GM12878 (cell line): ENCODE measurements at regions not wholly inside any gene's neighbourhood (a gene's known extent, or its start where the extent isn't known, plus 50 kb on each side); places are given as distances from the start of the nearest gene placed in this dataset.

Experiments
- ATAC-seq: fragments of 200-7000 bp; cut with Tn5 transposase; 3 replicates; pipeline ENCODE4 v1.9.1; 2020; ENCODE audit warnings: mild to moderate bottlenecking, moderate library complexity
- BruUV-seq: library from RNA; stranded (reverse); fragments of 400-500 nt; replicated peaks from 2 replicates; lab custom pipeline; 2021; lab: Mats Ljungman, UMichigan
- CTCF ChIA-PET: fragments of 300-600 bp; sonication (Branson Sonifier 250); formaldehyde crosslinking; extraction: SDS; loops from one replicate; lab custom pipeline; 2021; ENCODE audit warnings: inconsistent platforms; lab: Yijun Ruan, JAX
- POLR2A ChIA-PET: fragments of 350-600 bp; formaldehyde crosslinking; extraction: SDS; loops from one replicate; lab custom pipeline; 2021; ENCODE audit warnings: inconsistent platforms; lab: Charles Lee
- RAD21 ChIA-PET: fragments of 300-600 bp; sonication (Branson Sonifier 250); formaldehyde crosslinking; loops from one replicate; lab custom pipeline; 2023; ENCODE audit warnings: antibody characterized with exemption; ENCODE audit not compliant: unreplicated experiment; lab: Charles Lee
- SMC1A ChIA-PET: fragments of 300-600 bp; sonication (Branson Sonifier 250); formaldehyde crosslinking; loops from one replicate; lab custom pipeline; 2023; ENCODE audit not compliant: unreplicated experiment, uncharacterized antibody; lab: Charles Lee
- DNase-seq: peaks from one replicate; pipeline ENCODE4 v3.0.0-alpha.2; 2011; ENCODE audit warnings: low read depth, low spot score
- FAIRE-seq: peaks from 3 replicates; lab custom pipeline; 2011; peaks lifted over from hg19 to GRCh38; lab: Jason Lieb, UNC
- H2AFZ ChIP-seq: 2 replicates; pipeline ENCODE4 v1.6.0; 2011; ENCODE audit warnings: low read depth, low read length, control low read depth; ENCODE audit not compliant: control insufficient read depth
- H3K27ac ChIP-seq: 2 replicates; pipeline ENCODE4 v1.5.1; 2011; ENCODE audit warnings: control low read depth; ENCODE audit not compliant: control insufficient read depth, insufficient read depth
- H3K27me3 ChIP-seq, 2 experiments: replicated peaks in 1 of 2; 2 replicates each; pipeline versions ENCODE4 v1.6.0 to v1.6.1; 2011; ENCODE audit warnings: low read length in 1 of 2; ENCODE audit not compliant: control insufficient read depth in 2 of 2, insufficient read depth in 2 of 2
- H3K36me3 ChIP-seq, 2 experiments: 2 replicates each; pipeline ENCODE4 v1.5.1; 2011; ENCODE audit warnings: low read length in 1 of 2; ENCODE audit not compliant: control insufficient read depth in 2 of 2, insufficient read depth in 2 of 2
- H3K4me1 ChIP-seq: 2 replicates; pipeline ENCODE4 v1.6.1; 2011; ENCODE audit warnings: mild to moderate bottlenecking, low read length, moderate library complexity, mixed read lengths; ENCODE audit not compliant: control insufficient read depth, insufficient read depth
- H3K4me2 ChIP-seq: 2 replicates; pipeline ENCODE4 v1.6.0; 2011; ENCODE audit warnings: control low read depth; ENCODE audit not compliant: control insufficient read depth, insufficient read depth
- H3K4me3 ChIP-seq: fragments of 200-600 bp; sonication (generic); 2 replicates; pipeline ENCODE4 v1.5.1; 2016
- H3K79me2 ChIP-seq: 2 replicates; pipeline ENCODE4 v1.6.0; 2011; ENCODE audit warnings: low read length; ENCODE audit not compliant: control insufficient read depth, insufficient read depth
- H3K9ac ChIP-seq: 2 replicates; pipeline ENCODE4 v1.8.0; 2011; ENCODE audit warnings: low read length, control low read depth, mixed read lengths; ENCODE audit not compliant: control insufficient read depth, insufficient read depth
- H3K9me3 ChIP-seq: replicated peaks from 3 replicates; pipeline ENCODE4 v1.5.1; 2011; ENCODE audit warnings: mild to moderate bottlenecking, low read length; ENCODE audit not compliant: control insufficient read depth, insufficient read depth
- H4K20me1 ChIP-seq: 2 replicates; pipeline ENCODE4 v1.6.0; 2011; ENCODE audit not compliant: control insufficient read depth, insufficient read depth
- CBFB ChIP-seq: IDR thresholded peaks from 2 replicates; pipeline ENCODE4 v1.6.1; 2016; ENCODE audit warnings: antibody characterized with exemption, low read depth
- SMC3 ChIP-seq: IDR thresholded peaks from 2 replicates; pipeline ENCODE4 v1.6.1; 2011; ENCODE audit warnings: low read length, improper control_type of control experiment, borderline replicate concordance
- WGBS: methylation state at CpG from one replicate; pipeline ENCODE4 v1.1.6; 2016; ENCODE audit warnings: low lambda C conversion rate; ENCODE audit not compliant: insufficient replicate concordance, insufficient coverage; ENCODE audit errors: missing lambda C conversion rate; 5-methylcytosine and 5-hydroxymethylcytosine counted together
- in situ Hi-C: fragments of 300-500 bp; cut with MboI; formaldehyde crosslinking; loops from 9 replicates; pipeline ENCODE4 v1.14.3; 2018; ENCODE audit warnings: mixed read lengths
- intact Hi-C: fragments of 100-400 bp; cut with micrococcal nuclease; formaldehyde crosslinking; loops from one replicate; pipeline ENCODE4 v1.14.2; 2022; ENCODE audit not compliant: unreplicated experiment
- TF ChIP-seq, protein P1 (sequence below): IDR thresholded peaks from 2 replicates; pipeline ENCODE4 v1.6.1; 2012; ENCODE audit warnings: low read depth, low read length, improper control_type of control experiment
- TF ChIP-seq, protein P2 (sequence below): IDR thresholded peaks from 2 replicates; pipeline ENCODE4 v1.6.1; 2012; ENCODE audit warnings: low read length, inconsistent platforms
- TF ChIP-seq, protein P3 (sequence below): fragments of 150-350 bp; IDR thresholded peaks from 2 replicates; pipeline ENCODE4 v1.6.1; 2016; ENCODE audit warnings: low read depth, low read length
- TF ChIP-seq, protein P4 (sequence below): fragments of 450-650 bp; IDR thresholded peaks from 2 replicates; pipeline ENCODE4 v1.6.1; 2014; ENCODE audit warnings: mild to moderate bottlenecking
- TF ChIP-seq, protein P5 (sequence below): IDR thresholded peaks from 2 replicates; pipeline ENCODE4 v1.6.1; 2011; ENCODE audit warnings: borderline replicate concordance, low read depth, mild to moderate bottlenecking, moderate library complexity, low read length; ENCODE audit not compliant: insufficient read depth, poor library complexity, severe bottlenecking

DNA sequence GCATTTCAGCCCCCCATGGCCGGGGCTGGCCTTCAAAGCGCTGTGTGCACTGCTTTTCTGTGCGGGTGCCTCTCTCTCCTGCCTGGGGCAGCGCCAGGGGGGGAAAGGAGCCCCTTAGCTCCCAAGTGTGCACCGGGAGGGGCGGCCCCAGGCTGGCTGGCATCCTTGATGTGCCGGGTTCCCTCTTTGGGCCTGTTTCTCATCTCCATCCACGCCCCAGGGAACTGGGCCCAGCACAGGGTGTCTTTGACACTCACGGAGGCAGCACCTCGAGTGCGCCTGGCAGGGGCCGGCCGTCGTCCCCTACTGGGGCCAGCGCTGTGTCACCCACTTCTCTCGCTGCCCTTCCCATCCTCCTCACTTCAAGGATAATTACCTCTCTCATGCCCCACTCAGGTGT, 324.3 kb downstream of the TEX29 start:
- Histone ChIP-seq H3K9me3 (no peaks in the 10 kb centered on the region), H2AFZ (no peak overlapping the region), H3K9ac (no peak overlapping the region), H3K79me2 (no peaks in the 10 kb centered on the region), H3K27ac (no peak overlapping the region), H3K4me1 (no peaks in the 10 kb centered on the region), H3K4me2 (no peak overlapping the region), H3K36me3 (no peaks in the 10 kb centered on the region), H4K20me1 (no peaks in the 10 kb centered on the region), H3K4me3 (no peak overlapping the region), H3K27me3 (no peaks in the 10 kb centered on the region)
- in situ Hi-C loops, result no loop called here
- RAD21 ChIA-PET, result no interaction called here
- CTCF ChIA-PET, result no interaction called here
- TF ChIP-seq, protein P1, sequence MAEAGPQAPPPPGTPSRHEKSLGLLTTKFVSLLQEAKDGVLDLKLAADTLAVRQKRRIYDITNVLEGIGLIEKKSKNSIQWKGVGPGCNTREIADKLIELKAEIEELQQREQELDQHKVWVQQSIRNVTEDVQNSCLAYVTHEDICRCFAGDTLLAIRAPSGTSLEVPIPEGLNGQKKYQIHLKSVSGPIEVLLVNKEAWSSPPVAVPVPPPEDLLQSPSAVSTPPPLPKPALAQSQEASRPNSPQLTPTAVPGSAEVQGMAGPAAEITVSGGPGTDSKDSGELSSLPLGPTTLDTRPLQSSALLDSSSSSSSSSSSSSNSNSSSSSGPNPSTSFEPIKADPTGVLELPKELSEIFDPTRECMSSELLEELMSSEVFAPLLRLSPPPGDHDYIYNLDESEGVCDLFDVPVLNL, result no peak
- TF ChIP-seq, protein P2, sequence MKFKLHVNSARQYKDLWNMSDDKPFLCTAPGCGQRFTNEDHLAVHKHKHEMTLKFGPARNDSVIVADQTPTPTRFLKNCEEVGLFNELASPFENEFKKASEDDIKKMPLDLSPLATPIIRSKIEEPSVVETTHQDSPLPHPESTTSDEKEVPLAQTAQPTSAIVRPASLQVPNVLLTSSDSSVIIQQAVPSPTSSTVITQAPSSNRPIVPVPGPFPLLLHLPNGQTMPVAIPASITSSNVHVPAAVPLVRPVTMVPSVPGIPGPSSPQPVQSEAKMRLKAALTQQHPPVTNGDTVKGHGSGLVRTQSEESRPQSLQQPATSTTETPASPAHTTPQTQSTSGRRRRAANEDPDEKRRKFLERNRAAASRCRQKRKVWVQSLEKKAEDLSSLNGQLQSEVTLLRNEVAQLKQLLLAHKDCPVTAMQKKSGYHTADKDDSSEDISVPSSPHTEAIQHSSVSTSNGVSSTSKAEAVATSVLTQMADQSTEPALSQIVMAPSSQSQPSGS, result no peak
- TF ChIP-seq SMC3 (no peak), CBFB (no peak)
- TF ChIP-seq, protein P3, sequence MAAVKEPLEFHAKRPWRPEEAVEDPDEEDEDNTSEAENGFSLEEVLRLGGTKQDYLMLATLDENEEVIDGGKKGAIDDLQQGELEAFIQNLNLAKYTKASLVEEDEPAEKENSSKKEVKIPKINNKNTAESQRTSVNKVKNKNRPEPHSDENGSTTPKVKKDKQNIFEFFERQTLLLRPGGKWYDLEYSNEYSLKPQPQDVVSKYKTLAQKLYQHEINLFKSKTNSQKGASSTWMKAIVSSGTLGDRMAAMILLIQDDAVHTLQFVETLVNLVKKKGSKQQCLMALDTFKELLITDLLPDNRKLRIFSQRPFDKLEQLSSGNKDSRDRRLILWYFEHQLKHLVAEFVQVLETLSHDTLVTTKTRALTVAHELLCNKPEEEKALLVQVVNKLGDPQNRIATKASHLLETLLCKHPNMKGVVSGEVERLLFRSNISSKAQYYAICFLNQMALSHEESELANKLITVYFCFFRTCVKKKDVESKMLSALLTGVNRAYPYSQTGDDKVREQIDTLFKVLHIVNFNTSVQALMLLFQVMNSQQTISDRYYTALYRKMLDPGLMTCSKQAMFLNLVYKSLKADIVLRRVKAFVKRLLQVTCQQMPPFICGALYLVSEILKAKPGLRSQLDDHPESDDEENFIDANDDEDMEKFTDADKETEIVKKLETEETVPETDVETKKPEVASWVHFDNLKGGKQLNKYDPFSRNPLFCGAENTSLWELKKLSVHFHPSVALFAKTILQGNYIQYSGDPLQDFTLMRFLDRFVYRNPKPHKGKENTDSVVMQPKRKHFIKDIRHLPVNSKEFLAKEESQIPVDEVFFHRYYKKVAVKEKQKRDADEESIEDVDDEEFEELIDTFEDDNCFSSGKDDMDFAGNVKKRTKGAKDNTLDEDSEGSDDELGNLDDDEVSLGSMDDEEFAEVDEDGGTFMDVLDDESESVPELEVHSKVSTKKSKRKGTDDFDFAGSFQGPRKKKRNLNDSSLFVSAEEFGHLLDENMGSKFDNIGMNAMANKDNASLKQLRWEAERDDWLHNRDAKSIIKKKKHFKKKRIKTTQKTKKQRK, result no peak
- TF ChIP-seq, protein P4, sequence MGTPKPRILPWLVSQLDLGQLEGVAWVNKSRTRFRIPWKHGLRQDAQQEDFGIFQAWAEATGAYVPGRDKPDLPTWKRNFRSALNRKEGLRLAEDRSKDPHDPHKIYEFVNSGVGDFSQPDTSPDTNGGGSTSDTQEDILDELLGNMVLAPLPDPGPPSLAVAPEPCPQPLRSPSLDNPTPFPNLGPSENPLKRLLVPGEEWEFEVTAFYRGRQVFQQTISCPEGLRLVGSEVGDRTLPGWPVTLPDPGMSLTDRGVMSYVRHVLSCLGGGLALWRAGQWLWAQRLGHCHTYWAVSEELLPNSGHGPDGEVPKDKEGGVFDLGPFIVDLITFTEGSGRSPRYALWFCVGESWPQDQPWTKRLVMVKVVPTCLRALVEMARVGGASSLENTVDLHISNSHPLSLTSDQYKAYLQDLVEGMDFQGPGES, result no peak
- TF ChIP-seq, protein P5, sequence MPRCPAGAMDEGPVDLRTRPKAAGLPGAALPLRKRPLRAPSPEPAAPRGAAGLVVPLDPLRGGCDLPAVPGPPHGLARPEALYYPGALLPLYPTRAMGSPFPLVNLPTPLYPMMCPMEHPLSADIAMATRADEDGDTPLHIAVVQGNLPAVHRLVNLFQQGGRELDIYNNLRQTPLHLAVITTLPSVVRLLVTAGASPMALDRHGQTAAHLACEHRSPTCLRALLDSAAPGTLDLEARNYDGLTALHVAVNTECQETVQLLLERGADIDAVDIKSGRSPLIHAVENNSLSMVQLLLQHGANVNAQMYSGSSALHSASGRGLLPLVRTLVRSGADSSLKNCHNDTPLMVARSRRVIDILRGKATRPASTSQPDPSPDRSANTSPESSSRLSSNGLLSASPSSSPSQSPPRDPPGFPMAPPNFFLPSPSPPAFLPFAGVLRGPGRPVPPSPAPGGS, result no peak
- DNase-seq (no peak), ATAC-seq (no peak), FAIRE-seq (no peak)
- SMC1A ChIA-PET, result no interaction called here
- POLR2A ChIA-PET, result no interaction called here
- WGBS, result 42% methylated on average over 15 of the region's 16 CpGs
- no TSS peak for BruUV-seq
- intact Hi-C loops, result no loop called here
